Cardiac muscle cell (in vitro differentiated cells and primary cell): ENCODE measurements at regions not wholly inside any gene's neighbourhood (a gene's known extent, or its start where the extent isn't known, plus 50 kb on each side); places are given as distances from the start of the nearest gene placed in this dataset.

Experiments used
- DNase-seq, 2 donors: peaks; one replicate each; pipeline versions ENCODE4 v3.0.0 to v3.0.0-alpha.2; 2010 to 2017; ENCODE audit warnings: low read depth in 1 of 2, low spot score in 1 of 2
- H3K27ac ChIP-seq: fragments of 200-600 bp; sonication (generic); 2 replicates; pipeline ENCODE4 v1.5.1; 2016
- H3K27me3 ChIP-seq: fragments of 200-600 bp; sonication (generic); 2 replicates; pipeline ENCODE4 v1.6.0; 2016; ENCODE audit warnings: control low read depth
- H3K36me3 ChIP-seq: fragments of 200-600 bp; sonication (generic); 2 replicates; pipeline ENCODE4 v1.5.1; 2016; ENCODE audit warnings: control low read depth
- H3K4me1 ChIP-seq: fragments of 200-600 bp; sonication (generic); 2 replicates; pipeline ENCODE4 v1.8.1; 2017; ENCODE audit warnings: low read depth, mild to moderate bottlenecking, mixed run types
- H3K4me3 ChIP-seq: fragments of 200-600 bp; sonication (generic); 2 replicates; pipeline ENCODE4 v1.5.1; 2016; ENCODE audit warnings: mild to moderate bottlenecking
- H3K9me3 ChIP-seq: fragments of 200-600 bp; sonication (generic); 2 replicates; pipeline ENCODE4 v1.5.1; 2017; ENCODE audit warnings: low read depth, mild to moderate bottlenecking, control low read depth
- CTCF ChIP-seq: IDR thresholded peaks from 2 replicates; pipeline ENCODE4 v1.5.1; 2012; ENCODE audit warnings: low read depth, mild to moderate bottlenecking, low read length

DNA sequence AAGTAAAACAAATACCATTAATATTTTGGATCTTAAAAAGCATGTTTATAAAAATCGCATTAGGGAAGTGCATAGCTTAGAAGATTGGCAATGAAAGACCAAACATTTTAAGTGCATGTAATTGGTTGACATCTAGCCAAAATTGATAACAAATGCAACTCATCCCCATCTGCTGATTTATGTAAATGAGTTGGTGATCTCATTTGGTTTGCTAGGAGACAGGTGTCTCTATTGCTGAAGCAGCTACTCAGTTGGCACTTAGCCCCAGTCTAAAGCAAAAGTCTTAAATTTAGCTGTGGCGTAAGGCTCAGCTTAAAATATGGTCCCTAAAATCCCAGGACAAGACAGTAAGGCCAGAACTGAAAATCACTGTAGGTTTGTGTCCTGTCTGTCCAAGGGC lies 113.5 kb upstream of the CHL1 start:
- TF ChIP-seq CTCF: no peak
- H3K4me1 ChIP-seq: no peaks in the 10 kb centered on the region
- H3K4me3 ChIP-seq: no peak overlapping the region
- H3K9me3 ChIP-seq: no peaks in the 10 kb centered on the region
- no peaks in the 10 kb centered on the region for H3K27me3 ChIP-seq
- no peak overlapping the region for H3K27ac ChIP-seq
- DNase-seq: no peak
- H3K36me3 ChIP-seq: no peaks in the 10 kb centered on the region

GRCh38 chr3:85180-85579 lies 111.4 kb upstream of the CHL1 start:
- H3K4me3 ChIP-seq: no peak overlapping the region
- no peaks in the 10 kb centered on the region for H3K9me3 ChIP-seq
- H3K4me1 ChIP-seq: no peaks in the 10 kb centered on the region
- no peaks in the 10 kb centered on the region for H3K36me3 ChIP-seq
- H3K27me3 ChIP-seq: no peaks in the 10 kb centered on the region
- TF ChIP-seq CTCF: no peak
- no peak for DNase-seq
- H3K27ac ChIP-seq: no peak overlapping the region

DNA sequence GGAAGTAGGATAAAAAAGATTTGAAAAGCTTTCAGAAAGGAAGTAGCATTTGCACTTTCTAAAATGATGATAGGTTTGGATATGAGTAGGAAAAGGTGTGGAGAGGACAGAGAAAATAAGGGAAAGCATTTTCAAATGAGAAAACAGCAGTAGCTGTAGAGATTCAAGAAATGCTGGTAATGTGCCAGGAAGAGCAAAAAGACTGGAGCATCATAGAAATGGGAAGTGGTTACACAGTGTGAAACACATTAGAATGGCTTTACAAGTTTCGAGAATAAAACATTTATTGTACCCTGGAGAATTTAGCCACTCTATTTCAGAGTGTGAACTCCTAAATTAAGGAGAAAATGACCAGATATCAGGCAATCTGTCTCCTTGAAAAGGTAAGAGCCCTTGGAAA lies 108.3 kb upstream of the CHL1 start:
- no peak for TF ChIP-seq CTCF
- DNase-seq: no peak
- no peak overlapping the region for H3K27ac ChIP-seq
- H3K4me3 ChIP-seq: no peak overlapping the region
- H3K27me3 ChIP-seq: no peaks in the 10 kb centered on the region
- no peaks in the 10 kb centered on the region for H3K4me1 ChIP-seq
- no peaks in the 10 kb centered on the region for H3K36me3 ChIP-seq
- no peaks in the 10 kb centered on the region for H3K9me3 ChIP-seq

DNA sequence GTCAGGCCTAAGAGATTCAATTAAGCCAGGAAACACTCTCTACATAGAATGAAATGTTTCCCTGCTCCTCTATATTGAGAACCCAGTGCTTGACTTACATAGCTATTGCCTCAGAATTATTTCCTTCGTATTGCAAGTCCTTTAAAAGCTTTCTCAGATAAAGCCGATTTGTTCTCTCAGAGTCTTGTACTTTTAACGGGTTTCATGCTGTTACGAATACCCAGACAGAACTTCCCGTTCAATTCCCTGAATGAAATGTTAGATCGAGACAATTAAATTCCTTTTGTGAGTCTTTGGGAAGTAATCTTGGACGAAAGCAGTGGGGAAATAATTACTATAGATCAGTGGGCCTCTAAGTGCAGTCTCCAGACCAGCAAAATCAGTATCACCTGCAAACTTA lies 102.8 kb upstream of the CHL1 start:
- no peak overlapping the region for H3K27ac ChIP-seq
- no peaks in the 10 kb centered on the region for H3K9me3 ChIP-seq
- no peaks in the 10 kb centered on the region for H3K4me1 ChIP-seq
- DNase-seq: no peak
- no peaks in the 10 kb centered on the region for H3K36me3 ChIP-seq
- TF ChIP-seq CTCF: no peak
- H3K27me3 ChIP-seq: no peaks in the 10 kb centered on the region
- no peak overlapping the region for H3K4me3 ChIP-seq

DNA sequence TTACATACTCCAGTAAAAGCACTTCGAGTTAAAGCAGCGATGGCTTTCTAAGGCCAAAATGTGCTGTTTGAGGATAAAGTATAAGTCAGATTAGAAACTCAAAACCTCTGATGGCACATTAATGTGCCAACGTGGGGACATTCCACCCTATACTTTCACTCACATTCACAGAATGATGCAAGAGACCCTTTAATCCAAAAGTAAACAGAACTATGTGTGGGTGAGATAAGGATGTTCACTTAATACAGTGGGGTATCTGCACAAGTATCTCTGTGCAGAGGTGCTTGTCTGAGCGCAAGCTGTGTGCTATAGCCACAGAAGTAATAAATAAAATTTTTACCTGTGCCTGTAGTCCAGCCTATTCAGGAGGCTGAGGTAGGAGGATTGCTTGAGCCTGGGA lies 100.3 kb upstream of the CHL1 start:
- H3K27ac ChIP-seq: no peak overlapping the region
- no peak for DNase-seq
- no peaks in the 10 kb centered on the region for H3K4me1 ChIP-seq
- no peaks in the 10 kb centered on the region for H3K27me3 ChIP-seq
- no peak for TF ChIP-seq CTCF
- no peaks in the 10 kb centered on the region for H3K9me3 ChIP-seq
- no peak overlapping the region for H3K4me3 ChIP-seq
- H3K36me3 ChIP-seq: no peaks in the 10 kb centered on the region

DNA sequence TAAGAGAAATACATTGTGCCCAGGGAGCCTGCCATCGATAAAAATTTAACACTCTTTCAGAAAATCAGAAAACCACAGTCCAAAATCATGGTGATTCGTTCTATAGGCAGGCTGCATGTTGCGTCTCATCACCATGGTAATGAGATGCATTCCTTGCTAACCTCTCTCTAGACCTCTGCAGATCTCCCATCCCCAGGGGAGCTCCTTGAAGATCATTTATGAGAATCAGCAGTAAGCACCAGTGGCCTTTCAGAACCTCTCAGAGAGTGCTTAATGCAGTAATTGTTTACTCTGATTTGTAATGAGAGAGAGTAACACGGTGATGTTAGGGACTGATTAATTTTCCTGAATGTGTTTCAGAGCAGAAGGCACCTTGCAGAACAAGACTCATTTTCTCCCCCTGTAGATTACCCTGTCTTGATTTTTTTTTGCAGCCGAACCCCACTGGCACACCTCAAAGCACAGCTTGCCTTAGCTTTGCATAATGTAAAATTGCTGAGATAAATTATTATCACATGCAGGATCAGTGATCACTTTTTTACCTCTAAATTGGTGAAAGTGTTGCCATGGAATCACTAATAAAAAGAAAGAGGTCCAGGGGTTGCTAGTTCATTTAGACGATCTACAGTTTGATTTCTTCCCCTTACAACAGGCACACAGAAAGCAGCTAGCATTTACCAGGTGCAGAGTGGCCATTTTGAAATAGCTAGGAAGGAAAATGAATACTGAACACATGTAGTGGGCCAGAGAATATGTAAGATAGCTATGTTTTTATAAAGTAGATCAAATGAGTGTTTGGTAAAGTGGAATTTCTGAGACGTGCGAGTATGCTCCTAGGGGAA lies 98.9 kb upstream of the CHL1 start:
- no peak for TF ChIP-seq CTCF
- no peak for DNase-seq

More for the DNA sequence above, 98.9 kb upstream of the CHL1 start:
- Histone ChIP-seq H3K36me3 (no peaks in the 10 kb centered on the region), H3K4me1 (no peaks in the 10 kb centered on the region), H3K27me3 (no peaks in the 10 kb centered on the region), H3K4me3 (no peak overlapping the region), H3K27ac (no peak overlapping the region), H3K9me3 (no peaks in the 10 kb centered on the region)
